K562 (cell line): ENCODE measurements at regions not wholly inside any gene's neighbourhood (a gene's known extent, or its start where the extent isn't known, plus 50 kb on each side); places are given as distances from the start of the nearest gene placed in this dataset.
"Not testable (repeated sequence)": the region's sequence is repeated elsewhere in the genome, so short reads cannot be mapped to it uniquely, and the experiment has no call there.

ENCODE experiments used
- ATAC-seq: fragments of 200-7000 bp; cut with Tn5 transposase; 3 replicates; pipeline ENCODE4 v1.9.1; 2020; ENCODE audit warnings: moderate library complexity
- BruUV-seq: library from RNA; stranded (reverse); fragments of 400-500 nt; replicated peaks from 2 replicates; lab custom pipeline; 2021; lab: Mats Ljungman, UMichigan
- CTCF ChIA-PET: fragments of 300-600 bp; formaldehyde crosslinking; extraction: SDS; loops from one replicate; lab custom pipeline; 2021; ENCODE audit warnings: low intra/inter-chr PET ratio; lab: Yijun Ruan, JAX
- POLR2A ChIA-PET: fragments of 300-600, 350-650 bp; sonication (Branson Sonifier 250); formaldehyde crosslinking; extraction: SDS; loops from one replicate; lab custom pipeline; 2021; ENCODE audit warnings: antibody characterized with exemption, inconsistent platforms; lab: Yijun Ruan, JAX
- DNase-seq, 4 experiments: peaks; one replicate each; pipeline versions ENCODE4 v3.0.0 to v3.0.0-alpha.2; 2011 to 2018; ENCODE audit warnings: low spot score in 3 of 4, mixed read lengths in 3 of 4; ENCODE audit errors: extremely low read depth in 1 of 4
- FAIRE-seq: peaks from 2 replicates; lab custom pipeline; 2011; peaks lifted over from hg19 to GRCh38; lab: Jason Lieb, UNC
- H2AFZ ChIP-seq: 2 replicates; pipeline ENCODE4 v1.6.0; 2011; ENCODE audit warnings: low read depth, low read length, control low read depth, inconsistent platforms
- H3K27ac ChIP-seq: fragments of 200-600 bp; 3 replicates; pipeline ENCODE4 v1.8.0; 2011; ENCODE audit warnings: low read depth, mild to moderate bottlenecking, control low read depth, inconsistent platforms, low read length, moderate library complexity, mixed read lengths; ENCODE audit errors: extremely low read depth
- H3K27me3 ChIP-seq, 2 experiments: fragments of 300-600 bp in 1 of 2; 2 replicates in 1 of 2; 3 replicates in 1 of 2; pipeline versions ENCODE4 v1.6.0 to v1.8.0; 2011; ENCODE audit warnings: inconsistent platforms in 2 of 2, low read length in 2 of 2, mild to moderate bottlenecking in 1 of 2, mixed read lengths in 1 of 2, moderate library complexity in 1 of 2; ENCODE audit not compliant: control insufficient read depth in 2 of 2, insufficient read depth in 2 of 2
- H3K36me3 ChIP-seq: fragments of 300-600 bp; 3 replicates; pipeline ENCODE4 v1.8.0; 2011; ENCODE audit warnings: mild to moderate bottlenecking, low read length, inconsistent platforms; ENCODE audit not compliant: control insufficient read depth, insufficient read depth
- H3K4me1 ChIP-seq, 2 experiments: fragments of 200-600 bp in 1 of 2; replicated peaks in 1 of 2; 2 replicates in 1 of 2; 3 replicates in 1 of 2; pipeline versions ENCODE4 v1.5.1 to v1.8.0; 2011; ENCODE audit warnings: inconsistent platforms in 2 of 2, low read length in 2 of 2, mild to moderate bottlenecking in 1 of 2, mixed read lengths in 1 of 2, moderate library complexity in 1 of 2; ENCODE audit not compliant: control insufficient read depth in 2 of 2, insufficient read depth in 2 of 2
- H3K4me2 ChIP-seq: 2 replicates; pipeline ENCODE4 v1.6.1; 2011; ENCODE audit warnings: low read length, control low read depth, inconsistent platforms, mixed read lengths; ENCODE audit not compliant: insufficient read depth
- H3K4me3 ChIP-seq: fragments of 200-600 bp; sonication (generic), shearing (Covaris generic); 2 replicates; pipeline ENCODE4 v1.5.1; 2016; ENCODE audit warnings: control low read depth, inconsistent platforms
- H3K79me2 ChIP-seq: fragments of 200-600 bp; 3 replicates; pipeline ENCODE4 v1.8.0; 2011; ENCODE audit warnings: low read length, inconsistent platforms; ENCODE audit not compliant: control insufficient read depth, insufficient read depth
- H3K9ac ChIP-seq, 2 experiments: 2 replicates each; pipeline versions ENCODE4 v1.6.0 to v1.6.1; 2011; ENCODE audit warnings: low read depth in 2 of 2, low read length in 2 of 2, control low read depth in 1 of 2, inconsistent platforms in 1 of 2, mild to moderate bottlenecking in 1 of 2, mixed read lengths in 1 of 2; ENCODE audit not compliant: insufficient read depth in 1 of 2
- H3K9me1 ChIP-seq: one replicate; pipeline ENCODE4 v1.6.0; 2011; ENCODE audit warnings: inconsistent platforms, mild to moderate bottlenecking, low read length, moderate library complexity; ENCODE audit not compliant: control insufficient read depth, insufficient read depth
- H3K9me3 ChIP-seq: replicated peaks from 2 replicates; pipeline ENCODE4 v1.5.1; 2011; ENCODE audit warnings: low read depth, low read length, inconsistent platforms; ENCODE audit not compliant: control insufficient read depth, insufficient read depth
- H4K20me1 ChIP-seq: replicated peaks from 2 replicates; pipeline ENCODE4 v1.6.1; 2011; ENCODE audit warnings: low read length, inconsistent platforms, mixed read lengths; ENCODE audit not compliant: control insufficient read depth, insufficient read depth
- CHD1 ChIP-seq: fragments of 200-600 bp; sonication (generic); IDR thresholded peaks from one replicate; pipeline ENCODE4 v1.6.1; 2012; ENCODE audit warnings: mild to moderate bottlenecking, moderate library complexity, low read length, inconsistent platforms
- KHSRP ChIP-seq: fragments of 450-650 bp; IDR thresholded peaks from 2 replicates; pipeline ENCODE4 v1.6.1; 2017
- KLF16 ChIP-seq: IDR thresholded peaks from 2 replicates; pipeline ENCODE4 v1.6.1; 2016; ENCODE audit warnings: antibody characterized with exemption
- NFIC ChIP-seq: fragments of 450-650 bp; IDR thresholded peaks from 2 replicates; pipeline ENCODE4 v1.6.1; 2017; ENCODE audit warnings: mild to moderate bottlenecking, inconsistent platforms
- PCBP2 ChIP-seq: fragments of 200-400 bp; formaldehyde crosslinking; IDR thresholded peaks from 2 replicates; pipeline ENCODE4 v1.6.1; 2018; ENCODE audit warnings: low read length, low read depth, mild to moderate bottlenecking, moderate library complexity; ENCODE audit not compliant: poor library complexity, severe bottlenecking
- POLR2H ChIP-seq: IDR thresholded peaks from 2 replicates; pipeline ENCODE4 v1.6.1; 2016; ENCODE audit warnings: missing genetic modification characterization, low read depth, mild to moderate bottlenecking, control low read depth, missing compliant biosample characterization, moderate library complexity
- SRSF1 ChIP-seq: fragments of 200-400 bp; formaldehyde crosslinking; IDR thresholded peaks from 2 replicates; pipeline ENCODE4 v1.6.1; 2017; ENCODE audit warnings: mild to moderate bottlenecking, low read depth, low read length, moderate library complexity
- ZNF124 ChIP-seq: sonication (generic); formaldehyde crosslinking; IDR thresholded peaks from 2 replicates; pipeline ENCODE4 v1.8.1; 2022; ENCODE audit warnings: missing genetic modification reagents
- ZNF282 ChIP-seq: sonication (generic); formaldehyde crosslinking; IDR thresholded peaks from 2 replicates; pipeline ENCODE4 v1.8.1; 2023; ENCODE audit warnings: missing genetic modification reagents
- WGBS: fragments of 100-300 bp; shearing (Covaris generic); methylation state at CpG from one replicate; pipeline ENCODE4 v1.1.6; 2016; ENCODE audit warnings: low coverage, mixed read lengths; ENCODE audit not compliant: insufficient coverage; ENCODE audit errors: missing lambda C conversion rate; 5-methylcytosine and 5-hydroxymethylcytosine counted together
- in situ Hi-C: fragments of 300-500 bp; cut with MboI; formaldehyde crosslinking; loops from 4 replicates; pipeline ENCODE4 v1.15.0; 2018; ENCODE audit warnings: inconsistent platforms, mixed read lengths
- intact Hi-C: fragments of 100-400 bp; cut with micrococcal nuclease; formaldehyde crosslinking; loops from 2 replicates; pipeline ENCODE4 v1.14.2; 2022
- TF ChIP-seq, protein P1 (sequence below): sonication (generic); formaldehyde crosslinking; IDR thresholded peaks from 2 replicates; pipeline ENCODE4 v1.8.0; 2022; ENCODE audit warnings: mild to moderate bottlenecking, missing genetic modification reagents, borderline replicate concordance

DNA sequence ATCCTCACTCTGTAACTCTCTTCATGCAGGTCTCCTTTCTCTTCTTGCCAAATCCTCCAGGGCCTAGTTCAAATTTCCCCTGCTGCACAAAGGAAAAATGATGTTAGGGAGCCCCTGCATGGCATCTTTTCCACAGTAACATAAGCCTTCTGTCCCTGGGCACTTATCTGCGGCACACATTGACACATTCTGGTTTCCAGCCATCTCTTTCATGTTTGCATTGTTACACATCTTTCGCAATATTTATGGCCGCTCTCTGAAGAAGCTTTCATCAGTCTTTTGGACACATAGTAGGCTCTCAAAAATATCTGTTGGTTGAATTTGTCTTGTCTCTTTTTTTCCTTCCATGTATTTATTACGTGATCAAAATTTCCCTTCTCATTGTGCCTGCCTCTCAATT, 1806.1 kb upstream of the PIK3C3 start:
- CTCF ChIA-PET: no interaction called here
- H3K4me1 ChIP-seq: no peaks in the 10 kb centered on the region
- POLR2A ChIA-PET: no interaction called here
- H3K9ac ChIP-seq: no peak overlapping the region
- no peak overlapping the region for H3K4me2 ChIP-seq
- H3K27me3 ChIP-seq: no peaks in the 10 kb centered on the region
- no peaks in the 10 kb centered on the region; the same call in 1 of the 2 replicates for H3K9me3 ChIP-seq
- H3K79me2 ChIP-seq: no peaks in the 10 kb centered on the region
- ATAC-seq: no peak
- no peaks in the 10 kb centered on the region for H4K20me1 ChIP-seq
- TF ChIP-seq ZNF282 (CRISPR knock-in tag) (no peak), KHSRP (no peak)
- WGBS: 1% methylated on average over 4 of the region's 4 CpGs
- in situ Hi-C loops (no loop called here), intact Hi-C loops (no loop called here)
- no peaks in the 10 kb centered on the region for H3K9me1 ChIP-seq
- H2AFZ ChIP-seq: no peak overlapping the region
- DNase-seq: no peak
- FAIRE-seq: no peak
- no peaks in the 10 kb centered on the region for H3K36me3 ChIP-seq
- no peak overlapping the region for H3K27ac ChIP-seq
- no TSS peak for BruUV-seq
- no peak overlapping the region for H3K4me3 ChIP-seq

DNA sequence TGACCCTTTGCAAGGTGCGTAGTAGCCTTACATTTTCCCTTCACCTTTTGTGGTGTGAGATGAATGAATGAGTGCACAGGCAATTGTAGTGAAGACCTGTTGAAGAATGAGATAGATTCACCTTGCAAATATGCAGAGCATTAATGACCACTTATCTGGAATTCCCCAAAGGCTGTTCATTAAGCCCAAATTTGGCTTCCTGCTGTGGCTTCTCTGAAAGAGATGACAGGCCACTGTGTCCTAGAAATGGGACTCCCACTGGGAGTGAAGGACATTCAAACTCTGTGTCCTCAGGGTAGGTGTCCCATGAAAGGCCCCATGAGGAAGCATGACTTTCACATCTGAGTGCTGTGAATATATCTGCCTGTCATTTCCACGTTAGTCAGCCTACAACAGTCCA, 1821.8 kb upstream of the PIK3C3 start:
- H3K36me3 ChIP-seq: no peaks in the 10 kb centered on the region
- no TSS peak for BruUV-seq
- H3K9me3 ChIP-seq: no peaks in the 10 kb centered on the region; the same call in 1 of the 2 replicates
- no peaks in the 10 kb centered on the region for H3K4me1 ChIP-seq
- 0% methylated on average over 2 of the region's 2 CpGs for WGBS
- no peak overlapping the region for H3K4me2 ChIP-seq
- in situ Hi-C loops: no loop called here
- ATAC-seq: no peak
- H3K4me3 ChIP-seq: no peak overlapping the region
- no peak overlapping the region for H3K27ac ChIP-seq
- H3K79me2 ChIP-seq: no peaks in the 10 kb centered on the region
- intact Hi-C loops: no loop called here
- TF ChIP-seq KLF16: no peak
- TF ChIP-seq PCBP2: no peak
- TF ChIP-seq ZNF124: no peak
- no peak for TF ChIP-seq NFIC
- TF ChIP-seq SRSF1: no peak
- TF ChIP-seq CHD1: no peak
- no peak for TF ChIP-seq POLR2H (tag)
- TF ChIP-seq, protein P1, sequence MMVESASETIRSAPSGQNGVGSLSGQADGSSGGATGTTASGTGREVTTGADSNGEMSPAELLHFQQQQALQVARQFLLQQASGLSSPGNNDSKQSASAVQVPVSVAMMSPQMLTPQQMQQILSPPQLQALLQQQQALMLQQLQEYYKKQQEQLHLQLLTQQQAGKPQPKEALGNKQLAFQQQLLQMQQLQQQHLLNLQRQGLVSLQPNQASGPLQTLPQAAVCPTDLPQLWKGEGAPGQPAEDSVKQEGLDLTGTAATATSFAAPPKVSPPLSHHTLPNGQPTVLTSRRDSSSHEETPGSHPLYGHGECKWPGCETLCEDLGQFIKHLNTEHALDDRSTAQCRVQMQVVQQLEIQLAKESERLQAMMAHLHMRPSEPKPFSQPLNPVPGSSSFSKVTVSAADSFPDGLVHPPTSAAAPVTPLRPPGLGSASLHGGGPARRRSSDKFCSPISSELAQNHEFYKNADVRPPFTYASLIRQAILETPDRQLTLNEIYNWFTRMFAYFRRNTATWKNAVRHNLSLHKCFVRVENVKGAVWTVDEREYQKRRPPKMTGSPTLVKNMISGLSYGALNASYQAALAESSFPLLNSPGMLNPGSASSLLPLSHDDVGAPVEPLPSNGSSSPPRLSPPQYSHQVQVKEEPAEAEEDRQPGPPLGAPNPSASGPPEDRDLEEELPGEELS (CRISPR knock-in tag): no peak
- CTCF ChIA-PET: no interaction called here
- POLR2A ChIA-PET: no interaction called here
- no peaks in the 10 kb centered on the region for H3K27me3 ChIP-seq
- no peak for FAIRE-seq
- no peak overlapping the region for H2AFZ ChIP-seq
- no peaks in the 10 kb centered on the region for H4K20me1 ChIP-seq
- H3K9me1 ChIP-seq: no peaks in the 10 kb centered on the region
- H3K9ac ChIP-seq: no peak overlapping the region
- DNase-seq: no peak

DNA sequence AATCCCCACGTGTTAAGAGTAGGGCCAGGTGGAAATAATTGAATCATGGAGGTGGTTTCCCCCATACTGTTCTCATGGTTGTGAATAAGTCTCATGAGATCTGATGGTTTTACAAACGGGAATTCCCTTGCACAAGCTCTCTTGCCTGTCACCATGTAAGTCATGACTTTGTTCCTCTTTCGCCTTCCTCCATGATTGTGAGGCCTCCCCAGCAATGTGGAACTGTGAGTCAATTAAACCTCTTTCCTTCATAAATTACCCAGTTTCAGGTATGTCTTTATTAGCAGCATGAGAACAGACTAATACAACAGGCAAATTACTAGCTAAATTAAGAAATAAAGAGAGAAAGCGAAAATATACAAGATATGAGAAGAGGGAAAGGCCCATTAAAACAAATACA, 1822.6 kb upstream of the PIK3C3 start:
- H3K27me3 ChIP-seq, H3K4me2 ChIP-seq, in situ Hi-C loops, POLR2A ChIA-PET, H3K9ac ChIP-seq, DNase-seq, intact Hi-C loops, H3K9me1 ChIP-seq, H3K27ac ChIP-seq, BruUV-seq, H4K20me1 ChIP-seq, H3K4me1 ChIP-seq, H2AFZ ChIP-seq, H3K9me3 ChIP-seq, H3K79me2 ChIP-seq, H3K4me3 ChIP-seq, FAIRE-seq, ATAC-seq, CTCF ChIA-PET, H3K36me3 ChIP-seq: not testable (repeated sequence)
- 0% methylated on average over 4 of the region's 4 CpGs for WGBS
